Left lung (tissue), 4 donors: ENCODE measurements at regions not wholly inside any gene's neighbourhood (a gene's known extent, or its start where the extent isn't known, plus 50 kb on each side); places are given as distances from the start of the nearest gene placed in this dataset.

Experiments
- ATAC-seq: fragments of 200-7000 bp; cut with Tn5 transposase; one replicate; pipeline ENCODE4 v1.9.1; 2020; ENCODE audit warnings: moderate library complexity
- DNase-seq, 4 donors: peaks; one replicate each; pipeline ENCODE4 v3.0.0-alpha.2; 2013 to 2020
- H3K27ac ChIP-seq, 2 donors: fragments of 200-600 bp; sonication (generic) in 1 of 2; one replicate each; pipeline versions ENCODE4 v1.5.0 to v1.8.0; 2020 to 2021
- H3K27me3 ChIP-seq, 2 donors: fragments of 200-600 bp; sonication (generic) in 1 of 2; one replicate each; pipeline versions ENCODE4 v1.5.0 to v1.8.0; 2020 to 2021
- H3K36me3 ChIP-seq, 2 donors: fragments of 200-600 bp; sonication (generic) in 1 of 2; one replicate each; pipeline versions ENCODE4 v1.5.0 to v1.8.0; 2020 to 2021
- H3K4me1 ChIP-seq, 2 donors: fragments of 200-600 bp; one replicate each; pipeline ENCODE4 v1.8.0; 2021
- H3K4me3 ChIP-seq, 2 donors: fragments of 200-600 bp; sonication (generic) in 1 of 2; one replicate each; pipeline versions ENCODE4 v1.5.0 to v1.8.0; 2020 to 2021; ENCODE audit warnings: mild to moderate bottlenecking in 1 of 2
- H3K9me3 ChIP-seq, 2 donors: fragments of 200-600 bp; sonication (generic) in 1 of 2; one replicate each; pipeline versions ENCODE4 v1.5.0 to v1.8.0; 2020 to 2021
- intact Hi-C, 2 donors: fragments of 100-400 bp; cut with DNase I; formaldehyde crosslinking; loops; one replicate each; pipeline versions ENCODE4 v1.11.2 to v1.14.2; 2022
- TF ChIP-seq, protein P1 (sequence below), 2 donors: fragments of 200-600 bp; sonication (generic) in 1 of 2; IDR thresholded peaks; one replicate each; pipeline versions ENCODE4 v1.5.0 to v1.8.0; 2021; ENCODE audit warnings: antibody characterized with exemption in 2 of 2
- donor health status: DM: no; HTN: yes; CAD: no.
- donor health status: DM: no; HTN: no; CAD: no.

DNA sequence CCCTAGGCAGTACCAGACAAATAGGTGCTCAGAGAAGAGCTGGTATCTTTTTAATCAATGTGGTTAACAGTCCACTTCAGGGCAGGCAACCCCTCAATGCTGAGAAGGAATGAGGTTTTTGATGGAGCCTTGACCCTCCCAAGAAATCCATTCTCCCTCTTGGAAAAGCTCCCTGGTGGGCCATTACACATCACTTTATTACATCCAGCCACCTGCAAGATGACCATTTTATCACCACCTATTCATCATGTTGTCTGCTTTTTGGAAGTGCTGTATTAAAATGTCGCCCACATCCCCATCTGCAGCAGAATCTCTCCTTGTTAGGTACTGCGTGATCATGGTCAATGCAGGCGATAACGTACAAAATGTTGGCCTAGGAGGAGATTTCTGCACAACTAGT lies 614.7 kb upstream of the TMEM132C start:
- intact Hi-C loops, result no loop called here
- TF ChIP-seq, protein P1, sequence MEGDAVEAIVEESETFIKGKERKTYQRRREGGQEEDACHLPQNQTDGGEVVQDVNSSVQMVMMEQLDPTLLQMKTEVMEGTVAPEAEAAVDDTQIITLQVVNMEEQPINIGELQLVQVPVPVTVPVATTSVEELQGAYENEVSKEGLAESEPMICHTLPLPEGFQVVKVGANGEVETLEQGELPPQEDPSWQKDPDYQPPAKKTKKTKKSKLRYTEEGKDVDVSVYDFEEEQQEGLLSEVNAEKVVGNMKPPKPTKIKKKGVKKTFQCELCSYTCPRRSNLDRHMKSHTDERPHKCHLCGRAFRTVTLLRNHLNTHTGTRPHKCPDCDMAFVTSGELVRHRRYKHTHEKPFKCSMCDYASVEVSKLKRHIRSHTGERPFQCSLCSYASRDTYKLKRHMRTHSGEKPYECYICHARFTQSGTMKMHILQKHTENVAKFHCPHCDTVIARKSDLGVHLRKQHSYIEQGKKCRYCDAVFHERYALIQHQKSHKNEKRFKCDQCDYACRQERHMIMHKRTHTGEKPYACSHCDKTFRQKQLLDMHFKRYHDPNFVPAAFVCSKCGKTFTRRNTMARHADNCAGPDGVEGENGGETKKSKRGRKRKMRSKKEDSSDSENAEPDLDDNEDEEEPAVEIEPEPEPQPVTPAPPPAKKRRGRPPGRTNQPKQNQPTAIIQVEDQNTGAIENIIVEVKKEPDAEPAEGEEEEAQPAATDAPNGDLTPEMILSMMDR (IDR thresholded peaks at IDR 0.05), result no peak

DNA sequence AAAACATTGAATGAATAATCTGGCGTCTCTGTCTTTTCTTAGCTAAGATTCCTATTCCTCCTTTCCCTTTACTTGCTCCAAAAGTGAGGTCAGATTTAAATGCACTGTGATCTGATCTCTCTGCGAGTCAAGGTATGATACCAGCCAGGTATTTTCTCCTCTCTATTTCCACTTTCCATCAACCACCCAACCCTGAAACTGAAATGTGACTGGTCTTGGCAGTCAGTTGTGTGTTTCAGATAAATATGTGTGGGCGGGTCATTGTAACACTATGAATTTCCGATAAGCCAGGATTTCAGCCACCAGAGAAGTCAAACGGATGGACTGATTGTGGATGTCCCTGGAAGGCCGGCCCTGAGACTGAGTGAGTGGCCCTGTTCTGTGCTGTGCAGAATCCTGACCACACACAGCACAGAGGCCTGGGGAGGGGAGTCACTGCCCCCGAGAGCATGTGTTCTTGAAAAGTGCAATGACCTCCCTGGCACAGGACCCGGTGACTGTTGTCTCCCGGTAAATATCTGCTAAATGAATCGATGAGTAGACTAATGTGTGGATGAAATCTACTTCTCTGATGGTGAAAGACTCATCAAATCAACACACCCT lies 612.5 kb upstream of the TMEM132C start:
- no peak overlapping the region for H3K4me3 ChIP-seq
- no peak for ATAC-seq
- no peaks in the 10 kb centered on the region for H3K36me3 ChIP-seq
- no peaks in the 10 kb centered on the region for H3K4me1 ChIP-seq
- no peak for DNase-seq
- TF ChIP-seq, protein P1 (IDR thresholded peaks at IDR 0.05), result no peak
- intact Hi-C loops, result no loop called here
- no peaks in the 10 kb centered on the region for H3K9me3 ChIP-seq
- H3K27me3 ChIP-seq, result no peaks in the 10 kb centered on the region
- no peak overlapping the region for H3K27ac ChIP-seq

More for the DNA sequence above, 614.7 kb upstream of the TMEM132C start:
- no peaks in the 10 kb centered on the region for H3K4me1 ChIP-seq
- DNase-seq (no peak), ATAC-seq (no peak)
- H3K27ac ChIP-seq, result no peak overlapping the region
- H3K36me3 ChIP-seq, result no peaks in the 10 kb centered on the region
- H3K4me3 ChIP-seq, result no peak overlapping the region
- H3K9me3 ChIP-seq, result no peaks in the 10 kb centered on the region
- no peaks in the 10 kb centered on the region for H3K27me3 ChIP-seq

DNA sequence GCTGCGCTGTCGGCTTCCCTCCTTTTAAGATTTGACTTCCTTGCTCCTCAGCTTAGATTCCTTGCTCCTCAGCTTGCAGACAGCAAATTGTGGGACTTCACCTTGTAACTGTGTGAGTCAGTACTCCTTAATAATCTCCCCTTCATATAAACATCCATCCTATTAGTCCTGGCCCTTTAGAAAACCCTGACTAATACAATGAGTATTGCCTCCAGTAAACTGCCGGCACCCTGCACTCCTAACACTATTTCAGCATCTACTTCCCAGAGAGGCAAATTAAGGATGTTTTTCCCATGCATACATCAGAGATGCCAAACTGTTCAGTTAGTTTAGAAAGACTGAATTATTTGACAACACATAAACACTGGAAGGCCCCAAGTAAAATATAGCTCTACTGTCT lies 611.3 kb upstream of the TMEM132C start:
- H3K27me3 ChIP-seq, result no peaks in the 10 kb centered on the region
- TF ChIP-seq, protein P1 (IDR thresholded peaks at IDR 0.05), result no peak
- ATAC-seq (no peak), DNase-seq (no peak)
- no peak overlapping the region for H3K27ac ChIP-seq
- H3K4me1 ChIP-seq, result no peaks in the 10 kb centered on the region
- no peak overlapping the region for H3K4me3 ChIP-seq
- H3K9me3 ChIP-seq, result no peaks in the 10 kb centered on the region
- H3K36me3 ChIP-seq, result no peaks in the 10 kb centered on the region
- intact Hi-C loops, result no loop called here

DNA sequence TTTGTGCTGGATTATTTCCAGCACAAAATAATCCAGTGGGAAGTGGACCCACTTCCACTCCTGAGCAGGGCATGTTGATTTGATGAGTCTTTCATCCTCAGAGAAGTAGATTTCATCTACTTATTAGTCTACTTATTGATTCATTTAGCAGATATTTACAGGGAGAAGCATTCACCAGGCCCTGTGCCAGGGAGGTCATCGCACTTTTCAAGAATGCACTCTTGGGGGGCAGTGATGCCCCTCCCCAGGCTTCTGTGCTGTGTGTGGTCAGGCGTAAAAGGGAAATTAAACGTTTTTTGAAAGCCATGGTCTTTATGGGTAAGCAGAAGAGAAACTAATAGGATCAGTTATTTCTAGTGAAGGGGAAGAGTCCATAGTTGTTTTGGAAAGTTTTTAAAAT lies 610.7 kb upstream of the TMEM132C start:
- TF ChIP-seq, protein P1 (IDR thresholded peaks at IDR 0.05), result no peak
- H3K4me1 ChIP-seq, result no peaks in the 10 kb centered on the region
- H3K36me3 ChIP-seq, result no peaks in the 10 kb centered on the region
- H3K9me3 ChIP-seq, result no peaks in the 10 kb centered on the region
- H3K27ac ChIP-seq, result no peak overlapping the region
- no peak for DNase-seq
- H3K27me3 ChIP-seq, result peaks cover 0 to under 1% of the 10 kb centered on the region in 2 donors
- intact Hi-C loops, result no loop called here
- no peak for ATAC-seq
- H3K4me3 ChIP-seq, result no peak overlapping the region

DNA sequence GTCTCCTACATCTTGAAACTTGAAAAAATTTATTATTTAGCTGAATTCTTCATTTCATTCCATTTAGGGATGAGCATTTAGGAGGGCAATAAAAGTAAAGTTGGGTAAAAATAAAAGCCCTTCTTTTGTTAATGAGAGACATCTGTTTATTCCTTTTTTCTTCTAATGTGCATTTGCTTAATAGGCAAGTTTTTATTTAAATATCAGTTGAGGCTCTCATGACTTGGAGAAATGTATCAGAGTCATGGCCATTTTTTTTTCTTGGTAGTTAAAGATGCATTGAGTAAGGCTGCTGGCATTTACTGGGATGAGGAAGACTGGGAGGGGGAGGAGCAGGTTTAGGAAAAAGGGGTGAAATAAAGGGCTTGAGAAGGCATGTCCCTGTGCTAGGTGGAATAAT lies 609.9 kb upstream of the TMEM132C start:
- intact Hi-C loops, result no loop called here
- TF ChIP-seq, protein P1 (IDR thresholded peaks at IDR 0.05), result no peak
- no peak overlapping the region for H3K4me3 ChIP-seq
- H3K36me3 ChIP-seq, result no peaks in the 10 kb centered on the region
- DNase-seq, result no peak
- no peak overlapping the region for H3K27ac ChIP-seq
- H3K9me3 ChIP-seq, result no peaks in the 10 kb centered on the region
- H3K4me1 ChIP-seq, result no peaks in the 10 kb centered on the region
- peaks cover 0 to 3% of the 10 kb centered on the region in 2 donors for H3K27me3 ChIP-seq
- no peak for ATAC-seq
